ENCODE measurements at regions not wholly inside any gene's neighbourhood (a gene's known extent, or its start where the extent isn't known, plus 50 kb on each side); places are given as distances from the start of the nearest gene placed in this dataset.

GRCh38 chr9:11749396-11749795, 943.8 kb upstream of the TYRP1 start:
- TF ChIP-seq CTCF (IDR thresholded peaks at IDR 0.05) (no peak), ZFX (IDR thresholded peaks at IDR 0.05; ENCODE audit: borderline replicate concordance) (no peak)

Measured in 22Rv1 (cell line).